Limb (tissue), 2 donors: ENCODE measurements at regions not wholly inside any gene's neighbourhood (a gene's known extent, or its start where the extent isn't known, plus 50 kb on each side); places are given as distances from the start of the nearest gene placed in this dataset.
"Not testable (repeated sequence)": the region's sequence is repeated elsewhere in the genome, so short reads cannot be mapped to it uniquely, and the experiment has no call there.

Source experiments
- DNase-seq, 2 donors: peaks; one replicate each; pipeline ENCODE4 v3.0.0-alpha.2; 2016; ENCODE audit errors: extremely low spot score in 2 of 2

DNA sequence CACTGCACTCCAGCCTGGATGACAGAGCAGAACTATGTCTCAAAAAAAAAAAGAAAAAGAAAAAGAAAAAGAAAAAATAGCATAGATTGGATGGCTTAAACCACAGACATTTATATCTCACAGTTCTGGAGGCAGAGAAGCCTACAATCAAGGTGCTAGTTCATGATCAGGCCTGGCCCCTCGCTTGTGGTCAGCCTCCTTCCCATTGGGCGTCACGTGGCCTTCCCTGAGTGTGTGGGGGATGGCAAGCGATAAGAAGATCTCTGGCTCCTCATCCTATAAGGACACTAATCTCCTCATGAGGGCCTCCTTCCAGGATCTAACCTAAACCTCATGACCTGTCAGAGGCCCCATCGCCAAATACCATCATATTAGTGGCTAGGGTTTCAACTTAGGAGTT, 320.2 kb upstream of the SPATA31A3 start:
- DNase-seq, result not testable (repeated sequence)

DNA sequence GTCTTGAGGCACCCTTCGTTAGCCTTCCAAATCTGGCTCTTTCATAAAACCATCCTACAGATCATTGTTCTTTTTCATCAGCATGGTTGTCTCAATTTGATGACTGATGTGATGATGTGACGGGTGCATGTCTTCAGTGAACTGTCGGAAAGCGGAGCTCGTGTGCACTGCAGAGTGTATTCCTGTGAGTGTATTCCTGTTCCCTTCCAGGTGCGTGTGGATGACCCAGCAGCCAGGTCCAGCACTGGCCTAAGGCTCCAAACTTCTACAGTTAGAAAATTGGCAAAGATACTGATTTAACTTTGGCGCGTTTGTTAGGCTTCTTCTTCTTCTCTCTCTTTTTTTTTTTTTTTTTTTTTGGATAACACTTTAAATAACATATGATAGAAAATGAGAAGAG, 314.8 kb upstream of the SPATA31A3 start:
- not testable (repeated sequence) for DNase-seq

DNA sequence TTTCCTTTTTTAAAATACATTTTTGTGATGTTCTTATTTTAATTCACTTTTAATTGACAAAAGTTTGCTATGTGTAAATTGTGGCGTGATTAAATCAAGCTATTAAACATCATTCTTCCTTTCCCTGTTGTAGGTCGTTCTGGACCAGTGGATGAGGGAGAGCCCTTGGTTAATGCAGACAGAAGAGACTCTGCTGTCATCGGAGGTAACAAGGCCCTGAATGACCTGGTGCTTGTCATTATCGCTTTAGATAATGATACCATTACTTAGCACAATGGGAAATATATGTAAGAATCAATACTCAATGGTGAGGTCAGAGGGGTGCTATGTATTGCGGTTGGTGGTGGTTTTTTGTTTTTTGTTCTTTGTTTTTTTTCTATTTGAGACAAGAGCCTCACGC, 296.4 kb upstream of the SPATA31A3 start:
- DNase-seq, result not testable (repeated sequence)

DNA sequence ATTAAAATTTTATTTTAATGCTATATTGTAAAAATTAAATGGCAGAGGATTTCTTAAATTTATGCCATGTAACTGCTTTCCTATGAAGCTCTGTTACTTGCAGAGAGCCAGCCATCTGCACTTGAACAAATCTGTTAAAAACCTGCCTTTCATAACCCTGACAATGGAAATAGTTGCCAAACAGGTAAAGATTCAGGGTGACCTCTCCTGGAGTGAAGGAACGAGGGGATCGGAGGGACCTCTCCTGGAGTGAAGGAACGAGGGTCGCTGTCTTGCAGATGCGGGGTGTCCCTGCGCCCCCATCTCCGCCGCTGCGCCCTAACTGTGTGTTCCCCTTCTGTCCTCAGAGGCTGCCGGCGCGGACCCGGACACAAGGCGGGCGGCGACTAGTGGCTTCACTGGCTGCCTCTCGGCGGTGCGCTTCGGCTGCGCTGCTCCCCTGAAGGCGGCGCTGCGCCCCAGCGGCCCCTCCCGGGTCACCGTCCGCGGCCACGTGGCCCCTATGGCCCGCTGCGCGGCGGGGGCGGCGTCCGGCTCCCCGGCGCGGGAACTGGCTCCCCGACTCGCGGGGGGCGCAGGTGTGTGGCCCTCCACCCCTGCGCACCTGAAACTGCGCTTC, 295.9 kb upstream of the SPATA31A3 start:
- not testable (repeated sequence) for DNase-seq

DNA sequence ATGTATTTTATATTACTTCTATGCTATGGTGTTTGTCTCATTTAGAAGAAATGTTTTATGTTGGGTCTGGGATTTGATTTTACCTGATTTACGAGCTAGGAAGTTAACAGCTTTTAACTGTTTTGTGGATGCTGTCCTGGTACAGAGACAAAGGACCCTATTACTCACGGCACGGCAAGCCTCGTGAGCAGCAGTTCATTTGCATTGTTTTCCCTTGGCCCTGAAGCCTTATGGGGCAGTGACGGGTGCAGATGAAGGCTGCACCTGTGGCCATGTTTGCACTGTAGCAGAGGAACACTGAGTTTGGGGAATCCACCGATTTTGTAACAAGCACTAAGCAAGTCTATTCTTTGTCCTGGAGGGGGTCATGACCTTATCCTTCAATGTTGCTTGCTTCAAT, 291.9 kb upstream of the SPATA31A3 start:
- DNase-seq, result not testable (repeated sequence)

DNA sequence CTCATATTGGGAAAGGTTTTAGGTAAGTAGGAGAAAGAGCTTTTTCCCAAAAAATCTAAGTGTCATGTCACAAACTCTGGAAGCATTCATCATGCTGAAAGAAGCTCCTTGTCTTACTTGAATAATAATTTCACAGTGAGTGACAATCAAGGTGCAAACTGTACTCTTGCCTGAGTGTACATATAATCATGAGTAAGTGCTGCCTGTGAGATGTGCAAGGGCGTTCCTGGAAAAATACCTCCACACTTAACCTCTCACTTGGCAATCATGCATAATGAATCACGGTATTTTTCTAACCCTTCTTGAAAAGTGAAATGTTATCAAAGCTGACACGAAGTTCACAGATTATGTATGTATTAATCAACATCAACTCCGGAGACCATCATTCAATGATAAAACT, 289.2 kb upstream of the SPATA31A3 start:
- DNase-seq, result not testable (repeated sequence)

DNA sequence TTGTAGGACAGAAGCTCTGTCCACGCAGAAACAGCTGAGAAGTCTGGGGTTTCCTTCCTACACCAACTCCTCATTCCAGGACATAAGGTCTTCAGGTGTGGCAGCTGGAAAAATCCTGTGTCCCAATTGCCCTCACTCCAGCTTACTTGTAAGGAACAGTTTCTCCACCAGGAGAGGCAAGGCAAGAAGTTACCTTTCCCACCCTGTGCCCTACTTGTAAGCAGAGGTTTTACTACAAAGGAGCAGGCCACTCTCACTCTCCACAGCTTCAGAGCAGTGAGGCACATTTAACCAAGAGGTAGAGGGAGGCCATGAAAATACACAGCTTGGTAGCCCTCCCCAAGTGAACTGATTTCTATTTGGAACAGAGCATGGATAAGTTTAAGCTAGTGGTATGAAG, 277.3 kb upstream of the SPATA31A3 start:
- DNase-seq, result not testable (repeated sequence)

DNA sequence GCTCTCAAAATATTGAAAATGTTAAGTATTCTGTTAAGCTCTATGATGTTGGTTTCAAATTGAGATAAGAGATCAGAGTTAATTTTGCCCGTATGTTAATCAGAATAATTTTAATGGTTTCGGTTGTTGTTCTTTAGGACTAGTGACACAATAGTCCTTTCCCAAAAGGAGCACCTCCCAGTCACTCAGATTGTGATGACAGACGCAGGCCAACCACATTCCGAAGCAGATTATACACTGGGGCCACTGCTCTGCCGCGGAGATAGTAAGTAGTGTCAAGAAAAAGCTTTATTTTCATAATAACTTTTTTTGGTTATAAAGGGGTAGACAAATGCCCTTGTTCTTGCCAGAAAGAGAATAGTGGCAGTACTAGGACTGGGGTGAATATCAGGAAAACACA, 265.5 kb upstream of the SPATA31A3 start:
- DNase-seq, result not testable (repeated sequence)

DNA sequence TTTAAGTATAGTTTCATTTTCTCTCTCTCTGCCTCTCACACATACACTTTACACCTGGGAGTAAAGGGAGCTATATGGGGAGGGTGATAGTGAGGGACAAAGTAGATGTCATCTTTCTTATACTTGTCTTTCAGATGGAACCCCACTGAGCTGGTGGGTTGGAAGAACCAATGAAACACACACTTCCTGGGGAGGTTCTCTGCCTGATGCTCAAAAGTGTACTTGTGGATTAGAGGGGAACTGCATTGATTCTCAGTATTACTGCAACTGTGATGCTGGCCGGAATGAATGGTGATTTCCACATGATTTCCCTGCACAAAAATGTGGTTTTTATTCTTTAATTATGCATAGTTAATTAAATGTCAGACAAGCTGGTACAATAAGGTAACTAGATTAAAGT, 256.6 kb upstream of the SPATA31A3 start:
- DNase-seq, result not testable (repeated sequence)

DNA sequence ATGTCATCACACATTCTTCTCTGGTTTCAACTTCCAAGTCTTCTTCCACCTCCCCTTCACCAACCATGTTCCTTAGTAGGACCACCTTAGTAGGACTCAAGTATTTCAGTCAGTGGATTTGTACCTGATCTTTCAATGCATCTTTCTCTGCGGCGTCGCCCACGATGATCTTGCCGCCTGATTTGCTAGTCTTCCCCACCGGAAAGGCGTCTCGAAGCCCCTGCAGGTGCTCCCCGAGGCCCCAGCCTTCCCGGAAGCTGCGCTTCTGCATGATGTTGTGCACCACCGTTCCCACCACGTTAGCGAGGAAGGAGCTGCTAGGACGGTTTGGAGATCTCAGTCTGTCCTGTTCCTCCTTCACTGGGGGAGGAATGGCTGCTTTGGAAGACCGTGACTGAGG, 219.7 kb upstream of the SPATA31A3 start:
- DNase-seq, result not testable (repeated sequence)

DNA sequence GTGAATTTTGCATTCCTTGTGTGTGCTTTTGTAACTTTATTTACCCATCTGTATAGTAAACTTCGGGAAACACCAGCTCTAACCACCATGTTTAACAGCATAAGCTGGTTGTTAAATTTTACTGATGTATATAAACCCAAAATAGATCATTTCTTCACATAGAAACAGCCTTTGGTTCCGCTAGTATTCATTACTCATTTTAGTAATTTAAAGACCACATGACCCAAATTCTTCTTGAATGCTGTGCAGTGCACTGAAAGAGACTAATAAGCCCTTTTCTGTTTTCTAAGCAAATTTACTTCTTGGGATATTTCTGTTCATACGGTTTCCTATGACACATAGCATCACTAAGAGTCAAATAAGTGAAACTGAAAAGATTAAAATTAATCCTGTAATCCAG, 218.5 kb upstream of the SPATA31A3 start:
- DNase-seq, result not testable (repeated sequence)

DNA sequence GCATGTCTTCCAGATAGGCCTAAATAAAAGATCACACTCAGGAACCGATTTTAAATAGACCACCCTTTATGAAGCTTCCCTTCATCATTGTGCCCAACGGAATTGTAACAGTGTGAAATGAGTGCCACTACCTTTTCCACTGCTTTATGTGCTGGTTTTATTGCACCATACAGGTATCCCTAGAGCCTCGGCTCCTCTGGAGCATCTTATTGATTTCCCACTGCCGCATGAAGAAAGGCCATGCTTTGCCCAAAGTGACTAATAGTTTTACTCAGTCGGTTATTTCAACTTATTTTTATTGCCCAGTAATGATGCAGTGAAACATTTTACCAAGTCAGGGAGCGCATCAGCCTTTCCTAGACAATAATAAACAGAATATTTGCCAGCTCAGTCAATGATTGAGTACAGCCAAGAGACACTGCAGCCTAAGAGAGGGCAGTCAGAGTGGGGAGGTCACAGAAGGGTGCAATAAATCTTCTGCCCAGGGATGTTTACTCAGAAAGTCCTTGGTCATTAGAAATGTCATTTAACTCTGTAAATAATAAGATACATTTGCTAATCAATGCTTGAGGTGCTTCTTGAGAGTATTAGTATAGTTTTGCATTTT, 216.6 kb upstream of the SPATA31A3 start:
- DNase-seq, result not testable (repeated sequence)

DNA sequence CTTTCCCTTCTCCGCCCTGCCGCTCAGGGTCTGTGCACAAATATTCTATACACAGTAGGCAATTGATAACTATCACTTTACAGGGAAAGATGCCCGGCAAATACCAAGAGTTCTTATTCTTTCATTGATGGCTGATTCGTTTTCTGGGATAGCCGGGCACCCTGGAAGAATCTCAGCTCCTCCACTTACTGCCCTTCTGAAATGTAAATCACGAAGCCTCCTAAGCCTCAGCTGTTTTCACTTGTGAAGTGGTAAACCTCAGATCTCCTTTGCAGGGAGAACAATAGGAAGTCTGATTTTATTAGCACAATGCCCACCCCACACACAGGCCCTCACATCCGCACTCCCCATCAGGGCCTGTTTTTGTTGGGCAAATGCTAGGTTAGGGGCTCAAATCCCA, 203.8 kb upstream of the SPATA31A3 start:
- DNase-seq, result not testable (repeated sequence)

DNA sequence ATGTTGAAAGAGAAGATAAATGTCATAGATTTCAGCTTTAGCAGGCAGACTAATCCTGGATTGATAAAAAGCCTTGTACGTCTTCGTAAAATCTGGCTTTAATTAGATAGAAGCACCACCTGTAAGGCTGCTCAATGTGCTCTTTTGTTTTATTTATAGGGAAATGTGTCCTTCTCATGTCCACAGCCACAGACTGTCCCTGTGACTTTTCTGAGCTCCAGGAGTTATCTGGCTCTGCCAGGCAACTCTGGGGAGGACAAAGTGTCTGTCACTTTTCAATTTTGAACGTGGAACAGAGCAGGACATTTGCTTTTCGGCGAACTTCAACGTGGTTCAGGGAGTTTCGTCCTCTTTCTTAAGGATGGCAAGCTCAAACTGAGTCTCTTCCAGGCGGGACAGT, 203.0 kb upstream of the SPATA31A3 start:
- DNase-seq, result not testable (repeated sequence)

DNA sequence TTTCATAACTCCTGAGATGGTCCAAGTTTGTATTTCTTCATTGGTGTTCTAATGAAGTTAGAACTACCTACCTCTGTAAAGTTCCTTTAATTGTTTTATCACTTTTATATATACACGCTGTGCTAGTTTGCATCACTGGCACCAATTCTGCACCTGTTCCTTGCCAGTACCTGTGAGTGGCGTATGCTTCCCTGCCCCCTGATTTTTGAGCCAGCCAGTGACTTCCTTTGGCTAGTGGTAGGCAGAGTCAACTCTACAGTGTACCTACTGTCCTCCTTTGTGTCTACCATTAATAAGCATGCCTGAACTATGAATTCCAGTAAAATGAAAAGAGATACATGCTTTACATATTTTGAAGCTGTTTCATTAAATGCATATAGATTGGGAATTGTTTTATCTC, 186.8 kb upstream of the SPATA31A3 start:
- DNase-seq, result not testable (repeated sequence)

DNA sequence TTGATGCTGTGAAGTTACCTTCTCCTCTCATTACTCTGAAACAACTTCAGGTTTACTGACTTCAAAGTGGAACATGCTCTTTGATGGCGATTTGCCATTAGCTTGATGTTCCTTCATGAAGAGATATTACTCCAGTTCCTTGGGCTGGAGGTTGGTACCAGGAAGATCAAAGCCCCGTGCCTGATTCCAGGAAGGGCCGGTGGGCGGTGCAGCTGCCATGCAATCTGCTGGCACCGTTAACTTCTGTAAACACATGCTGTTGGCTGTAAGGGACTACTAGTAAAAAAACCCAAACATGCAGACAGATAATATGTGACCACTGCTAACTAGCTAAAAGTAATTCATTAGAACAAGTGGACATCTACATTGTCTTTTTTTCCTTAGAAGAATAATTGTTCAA, 182.8 kb upstream of the SPATA31A3 start:
- not testable (repeated sequence) for DNase-seq

DNA sequence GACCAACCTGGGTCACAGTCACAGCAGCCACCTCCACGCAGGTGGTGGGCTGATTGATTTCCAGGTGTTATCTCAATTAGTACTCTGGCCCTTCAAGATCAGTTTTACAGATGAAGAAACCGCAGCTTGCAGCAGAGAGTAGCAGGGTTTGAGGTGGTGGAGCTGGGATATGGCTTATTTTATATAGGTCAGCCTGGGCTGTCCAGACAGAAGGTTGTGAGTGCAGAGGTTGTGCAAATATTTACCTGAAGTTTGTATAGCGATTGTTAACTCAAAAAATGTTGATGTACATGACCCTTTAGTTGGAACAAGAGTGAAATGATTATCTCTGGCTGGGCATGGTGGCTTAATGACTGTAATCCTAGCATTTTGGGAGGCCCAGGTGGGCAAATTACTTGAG, 179.4 kb upstream of the SPATA31A3 start:
- DNase-seq, result not testable (repeated sequence)

DNA sequence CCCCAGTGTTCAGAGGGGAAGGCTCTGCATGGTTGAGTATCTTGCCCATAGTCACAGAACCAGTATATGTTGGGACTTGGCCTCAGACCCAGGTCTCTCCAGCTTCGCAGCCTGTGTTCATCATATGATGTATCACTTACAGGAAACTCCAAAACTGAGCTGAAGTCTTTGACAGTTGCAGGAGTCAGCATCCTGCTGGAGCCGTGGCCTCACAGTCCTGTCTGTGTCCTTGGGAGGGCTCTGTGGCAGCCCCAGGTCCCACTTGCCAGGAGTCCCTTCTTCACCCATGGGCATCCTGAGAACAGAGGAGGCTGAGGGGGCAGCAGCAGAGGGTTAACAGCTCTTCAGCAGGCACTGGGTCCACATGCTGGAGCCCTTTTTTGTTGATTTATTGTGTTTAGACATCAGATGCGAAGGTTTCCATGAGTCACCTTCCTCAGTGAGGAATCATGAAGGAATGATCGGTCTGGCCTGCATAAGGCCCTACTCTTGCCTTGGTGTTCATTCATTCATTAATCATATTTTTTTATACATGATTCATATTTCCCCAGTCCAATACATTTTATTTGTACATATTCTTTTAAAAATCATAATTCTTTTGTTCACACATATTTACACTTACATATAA, 176.3 kb upstream of the SPATA31A3 start:
- not testable (repeated sequence) for DNase-seq

DNA sequence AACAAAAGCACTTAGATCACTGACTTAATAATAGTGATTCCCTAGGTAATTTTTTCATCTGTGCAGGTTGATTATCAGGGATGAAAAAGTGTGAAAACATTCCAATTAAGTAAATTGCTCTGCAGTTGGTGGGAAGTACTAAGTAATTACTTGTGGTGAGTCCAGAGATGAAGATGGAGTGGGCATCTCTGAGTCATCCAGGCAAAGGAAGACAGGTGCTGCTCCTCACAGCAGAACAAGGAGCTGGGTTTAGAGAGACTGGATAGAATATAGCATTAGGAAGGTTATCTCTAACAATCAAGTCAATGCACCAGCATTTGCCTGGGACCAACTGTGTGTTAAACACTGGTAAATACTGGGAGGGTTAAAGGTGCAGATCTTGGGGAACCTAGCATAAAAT, 174.0 kb upstream of the SPATA31A3 start:
- not testable (repeated sequence) for DNase-seq

DNA sequence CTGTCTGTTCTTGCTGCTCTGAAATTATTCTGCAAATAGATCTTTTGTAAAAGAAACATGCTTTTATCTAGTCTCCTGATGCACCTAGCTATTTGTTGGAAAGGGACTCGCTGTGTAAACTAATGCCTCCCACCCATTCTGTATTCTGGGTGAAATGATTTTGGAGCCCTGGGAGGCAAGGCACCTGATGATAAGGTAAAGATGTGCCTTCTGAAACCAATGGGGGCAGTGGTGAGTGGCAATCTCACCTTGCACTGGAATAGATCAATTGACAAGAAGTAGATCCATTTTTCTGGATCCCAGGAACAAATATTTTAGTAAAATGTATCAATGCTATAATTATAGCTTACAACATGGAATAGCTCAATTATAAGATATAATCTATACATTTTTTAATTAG, 170.5 kb upstream of the SPATA31A3 start:
- DNase-seq, result not testable (repeated sequence)

DNA sequence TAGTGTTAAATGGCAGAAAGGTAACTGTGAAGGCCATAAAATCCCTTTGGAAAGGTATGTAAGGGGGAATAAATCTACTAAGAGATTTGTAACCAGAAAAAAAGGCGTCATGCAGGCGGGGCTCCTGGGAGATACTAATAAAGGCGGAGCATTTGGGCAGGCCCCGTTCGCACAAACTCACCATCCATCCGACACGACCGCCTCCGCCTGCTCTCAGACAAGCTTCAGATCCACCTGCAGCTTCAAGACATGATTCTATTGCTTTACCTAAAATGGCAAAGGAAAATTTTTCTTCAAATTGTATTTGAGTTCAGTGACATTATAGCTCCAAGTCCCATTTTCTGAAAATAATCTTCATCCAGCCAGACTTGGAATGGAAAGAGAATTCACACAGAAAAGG, 162.9 kb upstream of the SPATA31A3 start:
- DNase-seq, result not testable (repeated sequence)

DNA sequence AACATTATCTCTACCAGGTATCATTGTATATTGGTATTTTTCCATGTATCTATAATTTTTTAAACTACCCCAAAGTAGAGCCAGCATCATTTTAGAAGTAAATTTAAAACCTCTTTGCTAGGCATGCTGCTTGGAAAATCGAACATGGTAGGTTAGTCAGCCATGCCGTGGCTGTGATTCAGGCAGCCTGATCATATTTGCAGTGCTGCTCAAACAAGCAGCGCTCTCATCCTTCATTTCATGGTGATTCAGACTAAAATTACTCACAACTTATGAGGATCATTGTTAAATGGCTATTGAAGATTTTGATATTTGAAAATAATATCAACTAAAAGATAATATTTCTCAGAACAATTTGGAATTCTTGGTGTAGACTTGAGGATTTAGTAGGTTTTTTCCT, 161.2 kb upstream of the SPATA31A3 start:
- not testable (repeated sequence) for DNase-seq
